HG02970 (cell line): ENCODE measurements at regions not wholly inside any gene's neighbourhood (a gene's known extent, or its start where the extent isn't known, plus 50 kb on each side); places are given as distances from the start of the nearest gene placed in this dataset.
"Not testable (repeated sequence)": the region's sequence is repeated elsewhere in the genome, so short reads cannot be mapped to it uniquely, and the experiment has no call there.

ENCODE experiments used
- ATAC-seq: cut with Tn5 transposase; IDR thresholded peaks from one replicate; pipeline ENCODE4 v1.9.1; 2021; ENCODE audit warnings: mild to moderate bottlenecking, moderate library complexity, moderate number of reproducible peaks; ENCODE audit not compliant: unreplicated experiment, low FRiP score

- no peak for ATAC-seq
These were observed 51.0 kb downstream of the POU3F3 start for GRCh38 chr2:104904889-104905288.

GRCh38 chr2:104909317-104909716 is 55.4 kb downstream of the POU3F3 start:
- ATAC-seq, result no peak

GRCh38 chr2:104914509-104914908 is 60.6 kb downstream of the POU3F3 start:
- no peak for ATAC-seq

DNA sequence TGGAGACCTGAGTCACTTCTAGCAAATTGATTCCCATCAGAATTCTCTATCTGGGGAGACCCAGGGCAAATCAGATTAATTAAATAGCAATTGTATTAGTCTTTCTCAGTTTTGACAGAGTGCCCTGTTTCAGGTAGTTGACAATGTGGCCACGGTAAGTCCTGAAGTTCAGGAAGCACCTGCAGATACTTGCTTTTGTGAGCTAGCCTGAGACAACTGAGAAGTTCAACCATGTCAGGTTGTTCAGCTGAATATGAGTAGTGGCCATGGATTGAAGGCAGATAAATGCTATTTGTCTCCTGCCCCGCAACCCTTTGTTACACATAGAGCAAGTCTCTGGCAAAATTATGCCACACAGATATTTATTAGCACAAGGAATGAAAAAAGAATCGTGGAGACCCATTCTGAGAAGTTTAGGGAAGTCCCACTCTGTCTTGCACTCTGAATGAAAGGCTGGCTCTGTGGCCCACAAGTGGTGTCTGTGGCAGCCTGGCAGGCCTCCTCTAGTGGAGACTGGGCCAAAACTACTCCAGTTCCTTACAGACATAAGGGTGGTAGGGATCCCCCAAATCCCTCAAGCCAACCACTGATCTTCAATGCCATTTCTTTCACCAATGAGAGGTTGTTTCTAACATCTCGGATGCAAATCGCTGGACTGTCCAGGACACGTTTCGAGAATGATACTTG is 61.3 kb downstream of the POU3F3 start:
- no peak for ATAC-seq

DNA sequence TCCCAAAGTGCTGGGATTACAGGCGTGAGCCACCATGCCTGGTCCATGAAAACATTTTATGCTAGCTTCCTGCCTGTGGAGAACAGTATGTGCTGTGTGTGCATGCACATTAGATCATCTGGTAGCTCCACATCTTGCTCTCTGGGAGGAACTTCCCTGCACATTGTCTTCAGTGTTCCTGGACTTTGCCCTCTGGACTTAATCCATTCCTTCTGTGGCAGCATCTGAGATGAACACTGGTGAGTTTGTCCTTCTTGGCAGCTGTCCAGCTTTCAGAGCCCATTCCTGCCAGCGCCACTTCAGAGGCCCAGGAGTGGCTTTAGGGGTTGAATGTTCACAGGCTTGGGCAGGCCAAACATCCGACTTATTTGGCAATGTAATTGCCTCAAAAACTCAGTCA is 65.2 kb downstream of the POU3F3 start:
- ATAC-seq, result no peak

GRCh38 chr2:104923665-104924064 is 69.8 kb downstream of the POU3F3 start:
- no peak for ATAC-seq

DNA sequence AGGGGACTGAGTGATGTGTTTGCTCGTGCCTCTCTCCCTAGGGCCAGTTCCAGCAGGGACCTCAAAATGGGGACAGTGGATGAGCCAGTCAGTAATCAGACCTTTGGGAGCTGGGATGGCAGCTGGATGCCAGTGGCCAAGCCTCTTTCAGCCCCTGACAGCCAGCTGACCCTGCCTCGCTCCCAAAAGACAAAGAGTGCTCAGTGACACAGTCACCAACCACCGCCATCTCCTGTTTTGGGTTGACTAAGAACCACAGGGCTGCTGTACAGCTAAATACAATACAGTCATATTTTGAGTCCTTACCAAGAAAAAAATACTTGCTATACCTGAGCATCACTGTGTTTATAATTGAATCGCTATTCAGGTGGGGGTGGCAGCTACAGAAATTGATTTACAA is 75.7 kb downstream of the POU3F3 start:
- no peak for ATAC-seq

DNA sequence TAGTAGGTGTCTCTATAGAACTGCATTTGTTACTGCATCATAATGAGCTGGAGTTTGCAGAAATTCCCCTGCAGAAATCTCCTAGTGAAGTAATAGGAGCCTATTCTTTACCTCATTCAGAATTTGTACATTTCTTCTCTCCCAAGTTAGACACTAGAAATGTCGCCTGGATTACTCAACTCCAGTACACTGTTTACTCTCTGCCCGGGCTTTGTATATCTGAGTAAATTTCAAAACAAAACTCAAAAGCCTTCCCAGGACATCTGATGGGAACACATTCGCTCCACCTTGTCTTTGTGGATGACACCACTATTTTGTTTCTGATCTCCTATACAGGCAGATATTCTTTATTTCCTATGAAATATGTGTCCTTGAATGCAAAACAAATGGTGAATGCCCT is 76.8 kb downstream of the POU3F3 start:
- no peak for ATAC-seq

- ATAC-seq, result no peak
These were observed 78.3 kb downstream of the POU3F3 start for GRCh38 chr2:104932243-104932642.

DNA sequence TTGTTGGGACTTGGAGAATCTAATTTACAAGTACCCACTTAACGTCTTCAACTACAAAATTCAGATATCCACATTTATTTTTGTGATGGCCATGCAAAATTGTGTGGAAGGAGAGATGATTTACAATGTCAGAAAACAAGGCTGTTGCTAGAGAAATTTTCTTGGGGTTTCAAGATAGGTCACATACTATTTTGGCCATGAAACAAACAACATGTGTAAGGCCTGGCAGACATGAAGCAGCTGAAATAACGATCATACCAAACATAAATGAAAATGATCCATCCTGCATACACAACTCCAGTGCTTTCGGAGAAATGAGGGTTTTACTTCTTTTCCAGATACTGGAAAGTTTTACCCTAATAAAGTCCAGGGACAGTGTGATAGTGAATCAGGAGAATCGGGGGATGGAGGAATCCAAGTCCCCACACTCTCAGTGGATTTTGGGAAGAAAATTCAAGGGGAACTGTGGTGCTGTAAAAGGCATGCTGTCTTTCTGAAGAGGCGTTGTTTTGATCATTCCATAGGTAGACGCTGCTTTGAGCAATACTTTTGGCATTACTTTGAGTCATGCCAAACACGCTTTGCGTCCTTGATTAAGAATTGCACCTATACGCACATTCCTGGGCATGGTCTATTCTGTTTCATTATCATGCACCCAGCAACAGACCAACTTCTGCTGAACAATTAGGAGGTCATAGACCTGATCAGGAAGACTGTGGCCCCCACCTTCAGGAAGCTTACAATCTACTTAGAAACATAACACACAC is 79.4 kb downstream of the POU3F3 start:
- no peak for ATAC-seq

DNA sequence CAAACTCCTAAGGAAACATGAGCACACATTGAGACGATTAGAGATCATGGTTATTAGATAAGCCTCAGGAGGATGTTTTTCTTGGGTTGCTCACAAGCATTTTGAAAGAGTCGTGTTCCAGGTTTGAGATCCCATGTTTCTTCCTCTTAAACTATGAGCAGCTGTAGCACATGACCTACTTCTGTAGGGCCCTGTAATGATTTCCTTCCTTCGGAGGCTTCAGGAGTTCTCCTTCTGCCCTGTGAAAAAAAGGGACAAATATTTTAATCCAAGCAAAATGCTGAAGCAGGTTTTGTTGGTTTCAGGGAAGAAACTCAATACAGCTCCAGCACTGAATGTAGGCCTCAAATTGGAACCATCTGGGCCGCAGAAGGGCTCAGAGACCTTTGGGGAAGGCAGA is 82.6 kb downstream of the POU3F3 start:
- no peak for ATAC-seq

- ATAC-seq, result peak; percentile 89
These were observed 84.5 kb downstream of the POU3F3 start for GRCh38 chr2:104938231-104938941.

DNA sequence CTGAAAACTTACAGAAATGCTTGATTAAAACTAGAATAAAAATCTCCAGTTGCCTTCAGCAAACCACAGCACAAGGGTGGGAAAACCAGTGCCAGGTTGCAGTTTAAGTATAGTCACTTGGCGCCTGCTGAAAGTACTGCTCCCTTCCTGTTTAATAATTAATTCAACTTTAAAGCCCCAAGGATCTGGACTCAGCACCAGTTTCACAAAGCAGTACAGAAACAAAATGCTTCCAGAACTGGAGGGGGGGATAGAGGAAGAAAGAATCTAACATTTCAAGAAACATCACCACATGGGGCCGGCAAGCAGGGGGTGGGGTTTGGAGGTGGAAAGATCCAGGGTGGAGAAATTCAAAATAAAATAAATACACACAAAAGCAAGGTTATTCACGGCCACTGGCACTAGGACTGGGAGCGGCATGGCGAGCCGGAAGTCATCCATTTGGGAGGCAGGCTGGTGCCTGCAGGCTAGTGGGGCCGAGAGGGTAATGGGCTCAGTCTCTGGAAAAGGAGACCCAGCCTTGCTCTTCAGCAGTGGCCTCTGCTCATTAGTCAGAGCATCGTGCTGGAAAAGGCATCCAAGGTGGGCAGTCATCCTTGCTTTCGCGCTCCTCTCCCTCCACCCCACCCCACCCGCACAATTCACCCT is 85.8 kb downstream of the POU3F3 start:
- ATAC-seq, result no peak

GRCh38 chr2:104944495-104944894 is 90.6 kb downstream of the POU3F3 start:
- ATAC-seq, result no peak

DNA sequence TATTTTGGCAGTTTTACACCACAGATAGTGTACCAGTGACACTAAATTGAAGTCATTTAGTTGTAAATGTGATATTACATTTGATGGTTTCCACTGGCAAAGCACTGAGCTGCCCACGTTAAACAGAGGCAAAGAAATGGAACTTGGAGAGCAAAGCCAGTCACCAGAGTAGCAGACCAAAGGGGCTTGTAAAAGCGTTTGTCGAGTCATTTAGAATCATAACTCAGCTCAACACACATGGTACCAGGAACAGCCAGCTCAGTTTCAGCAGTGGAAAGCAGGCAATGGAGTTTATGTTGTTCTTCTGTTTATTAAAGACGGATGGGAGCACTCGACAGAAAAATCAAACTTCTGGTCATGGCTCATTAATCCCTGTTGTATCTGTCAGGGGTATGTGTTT is 91.2 kb downstream of the POU3F3 start:
- ATAC-seq, result no peak

DNA sequence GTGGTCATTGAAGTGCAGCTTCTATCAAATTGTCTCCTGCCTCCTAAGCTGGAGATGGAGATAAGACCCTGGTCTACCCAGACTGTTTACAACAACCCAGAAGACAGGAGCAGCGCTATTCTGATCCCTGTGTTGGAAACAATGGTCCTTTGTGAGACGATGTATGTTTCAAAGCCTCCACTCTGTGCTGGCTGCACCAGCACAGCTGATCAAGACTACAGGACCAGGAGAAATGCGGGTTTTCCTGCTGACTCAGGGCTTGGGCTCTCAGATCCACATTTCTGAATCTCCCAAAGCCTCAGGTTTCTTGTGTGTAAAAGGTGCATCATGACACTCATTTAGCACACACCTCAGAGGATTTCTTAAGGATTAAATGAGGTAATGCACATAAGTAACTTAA is 92.0 kb downstream of the POU3F3 start:
- no peak for ATAC-seq

DNA sequence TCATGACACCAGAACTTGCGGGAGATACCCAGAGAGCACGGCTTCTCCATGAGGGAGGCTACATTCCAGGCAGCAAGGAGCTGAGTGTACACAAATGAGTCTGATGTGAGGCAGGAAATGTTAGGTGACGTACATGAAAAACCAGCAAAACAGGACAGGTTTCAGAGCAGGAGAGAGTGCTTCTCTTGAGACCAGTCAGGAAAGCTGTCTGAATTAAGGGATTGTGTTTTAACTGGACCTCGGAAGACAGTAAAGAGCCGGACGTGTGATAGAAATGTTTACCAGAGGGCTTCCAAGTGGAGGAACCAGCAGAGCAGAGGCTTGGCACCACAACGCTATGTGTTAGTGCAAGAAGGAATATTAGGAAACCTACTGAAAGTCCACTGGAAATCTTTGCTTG is 90.4 kb upstream of the MRPS9 start:
- not testable (repeated sequence) for ATAC-seq

GRCh38 chr2:104952976-104953375 is 84.9 kb upstream of the MRPS9 start:
- ATAC-seq, result no peak

- no peak for ATAC-seq
These were observed 72.0 kb upstream of the MRPS9 start for GRCh38 chr2:104965900-104966299.

DNA sequence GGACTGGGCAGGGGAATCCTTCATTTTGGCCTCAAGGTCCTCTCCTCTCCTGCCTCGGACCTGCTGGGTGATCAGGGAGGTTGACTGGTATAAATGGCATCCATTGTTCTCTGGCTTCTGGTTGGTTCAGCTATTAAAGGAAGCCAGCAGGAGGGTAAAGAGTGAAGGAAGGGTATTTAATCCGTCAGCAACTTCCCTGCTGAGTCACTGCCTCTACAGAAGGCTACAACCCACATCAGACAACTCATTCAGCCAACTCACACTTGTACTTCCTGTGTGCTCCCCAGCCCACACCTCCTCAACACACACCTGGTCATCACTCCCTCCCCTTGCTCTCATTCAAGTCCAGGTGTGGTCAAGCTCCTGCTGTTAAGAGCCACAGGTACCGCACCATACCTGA is 68.3 kb upstream of the MRPS9 start:
- no peak for ATAC-seq

GRCh38 chr2:104975371-104975770 is 62.5 kb upstream of the MRPS9 start:
- ATAC-seq, result no peak
